GM19238 (cell line): ENCODE measurements at regions not wholly inside any gene's neighbourhood (a gene's known extent, or its start where the extent isn't known, plus 50 kb on each side); places are given as distances from the start of the nearest gene placed in this dataset.
"Not testable (repeated sequence)": the region's sequence is repeated elsewhere in the genome, so short reads cannot be mapped to it uniquely, and the experiment has no call there.

Source experiments
- DNase-seq: peaks from one replicate; pipeline ENCODE4 v3.0.0; 2011; ENCODE audit warnings: low spot score; ENCODE audit not compliant: insufficient read length

DNA sequence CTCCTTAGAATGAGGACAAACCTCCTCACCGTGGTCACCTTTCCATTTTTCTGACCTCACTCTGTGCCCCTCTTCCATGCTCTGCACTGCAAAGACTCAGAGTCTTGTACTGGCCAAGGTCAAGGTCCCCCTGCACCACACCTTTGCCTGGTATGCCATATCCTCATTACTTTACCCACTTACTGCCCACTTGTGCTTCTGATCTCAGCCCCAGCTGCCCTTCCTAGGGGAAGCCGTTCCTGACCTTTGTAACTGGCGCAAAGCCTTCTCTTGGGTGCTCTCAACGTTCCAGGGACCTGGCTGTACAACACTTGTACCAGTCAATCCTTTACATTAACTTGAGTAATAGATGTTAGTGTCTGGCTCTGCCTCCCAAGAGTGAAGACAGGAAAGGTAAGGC lies 256.0 kb downstream of the SV2B start:
- no peak for DNase-seq

DNA sequence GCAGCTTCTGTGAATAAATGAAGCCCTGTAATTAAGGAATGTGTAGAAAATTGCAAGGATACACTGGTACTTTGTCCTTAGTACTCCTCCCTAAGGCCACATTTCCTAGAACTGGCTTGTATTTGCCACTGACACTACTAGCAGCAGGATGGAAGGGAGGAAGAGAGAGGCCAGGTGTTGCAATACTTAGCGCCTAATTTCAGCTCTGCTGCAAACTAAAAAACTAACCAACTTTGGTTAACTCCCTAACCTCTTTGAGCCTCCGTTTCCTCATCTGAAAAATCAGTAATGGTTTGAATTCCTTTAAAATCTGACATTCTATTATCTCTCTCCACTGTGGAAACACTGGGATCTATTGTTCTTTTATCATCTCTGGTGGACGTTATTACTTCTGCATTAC lies 257.0 kb downstream of the SV2B start:
- DNase-seq: no peak

DNA sequence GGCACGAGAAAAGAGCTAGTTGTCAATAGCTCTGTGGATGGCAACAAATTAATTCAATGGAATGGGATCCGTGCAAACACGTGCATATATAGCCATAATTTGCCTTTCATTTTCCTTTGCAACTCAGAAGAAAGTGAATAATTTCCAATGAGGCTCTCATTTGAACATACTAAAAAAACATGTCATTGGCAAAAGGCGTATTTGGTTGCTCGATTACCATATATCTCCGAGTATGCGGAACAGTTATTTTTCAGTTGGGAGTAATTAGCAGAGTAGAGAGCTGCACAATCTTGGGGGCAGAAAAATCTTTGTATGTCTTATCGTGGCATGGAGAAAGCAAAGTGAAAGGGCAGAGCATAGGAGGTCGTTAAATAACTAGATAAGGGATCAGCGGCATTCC lies 257.4 kb downstream of the SV2B start:
- DNase-seq: no peak

DNA sequence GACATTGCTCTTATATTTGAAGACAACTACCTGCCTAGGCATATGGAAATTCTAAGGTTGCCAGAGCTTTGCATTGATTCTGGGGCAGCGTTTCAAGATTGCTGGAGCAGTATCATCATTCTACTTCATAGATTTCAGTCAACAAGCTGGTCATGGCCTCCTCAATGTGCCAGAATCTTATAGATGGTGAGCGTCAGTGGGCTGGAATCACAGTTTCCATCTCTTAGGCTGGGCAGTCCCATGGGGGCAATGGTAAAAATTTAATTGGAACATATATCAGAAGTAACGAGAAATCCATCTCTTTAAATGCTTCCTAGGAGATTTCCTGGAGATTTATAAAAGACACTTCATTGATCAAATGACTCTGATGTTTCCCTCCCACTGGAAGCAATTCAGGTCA lies 258.3 kb downstream of the SV2B start:
- no peak for DNase-seq

DNA sequence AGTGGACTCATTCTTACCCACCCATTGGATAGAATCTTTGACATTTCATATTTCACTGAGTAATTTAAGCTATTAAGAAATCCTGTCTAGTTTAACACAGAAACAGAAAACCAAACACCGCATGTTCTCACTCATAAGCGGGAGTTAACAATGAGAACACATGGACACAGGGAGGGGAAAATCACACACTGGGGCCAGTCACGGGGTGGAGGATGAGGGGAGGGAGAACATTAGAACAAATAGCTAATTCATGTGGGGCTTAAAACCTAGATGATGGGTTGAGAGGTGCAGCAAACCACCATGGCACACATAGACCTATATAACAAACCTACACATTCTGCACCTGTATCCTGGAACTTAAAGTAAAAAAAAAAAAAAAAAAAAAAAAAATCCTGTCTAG lies 261.6 kb downstream of the SV2B start:
- DNase-seq: not testable (repeated sequence)

DNA sequence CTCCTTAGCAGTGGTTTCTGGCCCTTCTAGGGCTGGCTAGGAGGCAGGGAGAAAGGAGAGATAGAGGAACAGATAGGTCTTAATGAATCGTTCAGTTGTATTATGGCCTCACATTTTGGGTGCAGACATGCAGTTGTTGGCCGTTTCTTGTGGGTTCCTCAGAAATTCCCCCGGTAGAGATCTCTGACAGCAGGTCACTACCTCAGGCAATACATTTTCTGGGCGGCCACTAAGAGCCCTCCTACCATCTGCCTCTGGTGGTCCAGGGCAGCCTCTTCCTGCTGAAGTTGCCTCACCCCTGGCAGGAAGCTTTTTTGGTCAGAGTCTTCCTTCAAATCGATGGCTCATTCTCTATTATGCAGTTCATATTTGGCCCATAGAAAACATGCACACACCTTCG lies 266.1 kb downstream of the SV2B start:
- no peak for DNase-seq

DNA sequence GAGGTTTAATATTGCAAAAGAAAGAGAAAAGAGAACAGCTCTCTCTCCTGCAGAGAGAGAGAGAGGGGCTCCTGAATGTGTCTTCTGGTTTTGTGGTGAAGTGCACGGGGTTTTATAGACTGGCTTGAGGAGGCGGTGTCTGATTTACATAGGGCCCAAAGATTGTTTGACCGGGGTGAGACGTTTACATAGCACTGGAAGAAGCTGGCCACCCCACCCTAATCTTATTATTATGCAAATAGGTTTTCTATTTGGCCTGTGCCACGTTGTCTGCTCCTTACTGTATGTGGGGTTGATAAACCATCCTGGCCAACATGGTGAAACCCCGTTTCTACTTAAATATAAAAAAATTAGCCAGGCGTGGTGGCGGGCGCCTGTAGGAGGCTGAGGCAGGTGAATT lies 268.6 kb downstream of the SV2B start:
- no peak for DNase-seq

DNA sequence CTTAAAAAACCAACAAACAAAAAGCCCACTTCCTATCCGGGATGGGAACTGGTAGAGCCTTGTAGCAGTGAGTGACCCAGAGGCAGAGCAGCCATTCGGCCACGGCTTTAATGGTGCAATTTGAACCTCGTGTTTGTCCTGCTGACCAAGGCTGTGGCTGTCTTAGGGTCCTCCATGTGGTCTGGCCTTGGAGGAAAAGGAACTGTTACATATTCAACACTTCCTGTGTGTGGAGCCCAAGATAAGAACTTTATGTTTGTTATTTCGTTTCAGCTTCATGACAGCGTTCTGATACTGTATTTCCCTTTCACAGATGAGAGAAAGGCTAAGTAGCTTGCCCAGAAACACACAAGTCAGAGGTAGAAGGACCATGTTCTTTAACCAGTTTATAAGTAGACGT lies 269.8 kb downstream of the SV2B start:
- DNase-seq: no peak

DNA sequence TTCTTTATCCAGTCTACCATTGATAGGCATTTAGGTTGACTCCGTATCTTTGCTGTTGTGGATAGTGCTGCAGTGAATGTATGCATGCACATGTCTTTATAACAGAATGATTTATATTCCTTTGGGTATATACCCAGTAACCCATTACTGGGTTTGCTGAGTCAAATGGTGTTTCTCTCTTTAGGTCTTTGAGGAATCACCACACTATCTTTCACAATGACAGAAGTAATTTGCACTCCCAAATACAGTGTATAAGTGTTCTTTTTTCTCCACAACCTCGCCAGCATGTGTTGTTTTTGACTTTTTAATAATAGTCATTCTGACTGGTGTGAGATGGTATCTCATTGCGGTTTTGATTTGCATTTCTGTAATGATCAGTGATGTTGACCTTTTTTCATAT lies 271.3 kb downstream of the SV2B start:
- not testable (repeated sequence) for DNase-seq

DNA sequence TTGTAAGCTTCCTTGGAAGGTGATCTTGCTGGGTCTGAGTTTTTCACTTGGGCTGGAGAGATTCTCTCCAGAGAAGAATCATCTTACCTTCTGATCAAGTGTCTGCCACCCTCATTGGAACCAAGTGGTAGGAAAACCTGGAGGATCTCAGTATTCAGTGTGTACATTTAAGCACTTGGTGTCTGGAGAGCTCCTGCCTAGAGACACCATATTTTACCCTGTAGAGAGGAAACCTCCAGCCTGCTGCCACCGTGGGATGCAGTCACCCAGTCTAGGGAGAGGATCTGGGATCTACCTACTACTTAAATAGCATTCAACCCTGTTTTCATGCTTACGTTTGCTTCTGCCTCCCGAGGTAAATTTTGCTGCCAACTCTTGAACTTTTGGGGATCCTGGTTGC lies 274.3 kb downstream of the SV2B start:
- DNase-seq: no peak

DNA sequence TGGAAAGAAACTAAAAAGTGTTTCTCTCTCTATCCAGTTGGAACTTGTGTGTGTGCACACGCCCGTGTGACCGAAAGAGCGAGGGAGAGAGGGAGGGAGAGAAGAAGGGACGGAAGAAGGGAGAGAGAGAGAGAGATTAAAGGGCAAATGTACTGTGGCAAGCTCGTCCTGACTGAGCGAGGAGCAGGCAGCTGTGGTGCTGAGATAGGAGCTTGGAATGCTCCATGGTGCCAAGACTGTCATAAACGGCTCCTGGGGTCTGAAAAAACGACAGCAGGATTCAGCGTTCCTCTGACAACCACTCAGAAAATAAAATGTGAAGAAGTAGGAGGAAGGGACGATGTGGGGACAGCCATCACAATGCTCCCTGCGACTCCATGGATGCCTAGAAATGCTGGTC lies 276.0 kb downstream of the SV2B start:
- no peak for DNase-seq

DNA sequence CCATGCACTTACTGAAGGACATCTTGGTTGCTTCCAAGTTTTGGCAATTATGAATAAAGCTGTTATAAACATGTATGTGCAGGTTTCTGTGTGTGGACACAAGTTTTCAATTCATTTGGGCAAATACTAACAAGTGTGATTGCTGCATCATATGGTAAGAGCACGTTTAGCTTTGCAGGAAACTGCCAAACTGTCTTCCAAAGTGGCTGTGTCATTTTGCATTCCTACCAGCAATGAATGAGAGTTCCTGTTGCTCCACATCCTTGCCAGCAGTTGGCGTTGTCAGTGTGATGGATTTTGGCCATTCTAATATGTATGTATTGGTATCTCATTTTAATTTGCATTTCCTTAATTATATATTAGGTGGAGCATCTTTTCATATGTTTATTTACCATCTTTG lies 280.1 kb downstream of the SV2B start:
- no peak for DNase-seq

DNA sequence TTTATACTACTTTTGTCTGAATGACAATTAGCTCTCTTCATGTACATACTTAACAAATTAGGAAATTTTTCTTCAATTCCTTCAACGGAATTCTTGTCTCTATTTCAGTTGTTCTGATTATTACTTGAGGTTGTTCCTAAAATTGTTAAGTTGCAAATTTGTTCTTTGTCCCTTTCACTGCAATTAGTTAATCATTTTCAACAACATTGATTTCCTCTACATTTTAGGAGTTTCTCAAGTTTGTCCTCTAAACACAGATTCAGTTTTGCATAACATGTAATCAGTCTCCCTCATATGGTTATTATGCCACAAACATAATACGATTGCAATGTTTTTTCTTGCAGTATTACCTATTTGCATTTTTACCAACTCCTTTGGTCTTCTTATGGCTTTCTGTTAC lies 283.5 kb downstream of the SV2B start:
- DNase-seq: no peak

DNA sequence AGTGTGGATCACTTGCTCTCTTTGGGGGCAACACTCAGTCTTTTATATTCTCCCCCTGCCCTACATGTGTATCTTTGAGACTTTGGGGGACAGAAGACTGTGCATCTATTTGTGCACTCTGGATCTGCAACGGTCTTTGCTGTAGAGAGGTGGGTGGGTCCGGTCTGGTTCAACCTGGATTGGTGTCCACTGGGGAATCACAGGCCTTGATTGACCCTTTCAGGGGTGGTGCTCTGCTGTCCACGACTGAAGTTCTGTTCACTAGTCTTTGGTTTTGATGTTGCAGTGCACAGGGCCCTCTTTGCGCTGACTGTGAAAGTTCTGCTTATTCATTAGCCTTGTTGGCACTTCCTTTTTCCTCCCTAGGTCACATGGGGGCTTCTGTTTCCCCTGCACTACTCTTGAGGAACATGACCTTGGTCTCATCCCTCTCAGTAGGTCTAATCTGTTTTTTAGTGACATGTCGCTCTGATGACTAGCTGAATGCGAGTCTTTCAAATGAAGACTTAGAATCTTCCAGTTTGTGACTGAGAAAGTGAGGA lies 284.2 kb downstream of the SV2B start:
- no peak for DNase-seq

DNA sequence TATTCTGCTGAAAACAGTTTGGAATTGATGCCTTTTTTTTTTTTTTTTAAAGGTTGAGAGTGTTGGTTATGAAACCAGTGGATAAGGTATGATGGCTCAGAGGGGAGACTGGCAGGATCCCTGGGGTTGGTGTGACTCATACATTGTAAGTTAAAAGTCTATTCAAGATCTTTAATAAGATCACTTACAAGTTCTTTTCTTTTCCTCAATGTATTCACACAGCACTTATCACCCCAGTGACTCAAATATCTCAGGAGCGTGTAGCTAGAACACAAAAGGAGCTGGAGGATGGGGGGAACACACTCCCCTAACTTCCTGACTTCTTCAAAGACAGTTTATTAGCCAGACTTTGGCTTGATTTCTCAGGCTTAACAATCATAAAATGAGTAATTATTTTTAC lies 285.3 kb downstream of the SV2B start:
- DNase-seq: no peak

DNA sequence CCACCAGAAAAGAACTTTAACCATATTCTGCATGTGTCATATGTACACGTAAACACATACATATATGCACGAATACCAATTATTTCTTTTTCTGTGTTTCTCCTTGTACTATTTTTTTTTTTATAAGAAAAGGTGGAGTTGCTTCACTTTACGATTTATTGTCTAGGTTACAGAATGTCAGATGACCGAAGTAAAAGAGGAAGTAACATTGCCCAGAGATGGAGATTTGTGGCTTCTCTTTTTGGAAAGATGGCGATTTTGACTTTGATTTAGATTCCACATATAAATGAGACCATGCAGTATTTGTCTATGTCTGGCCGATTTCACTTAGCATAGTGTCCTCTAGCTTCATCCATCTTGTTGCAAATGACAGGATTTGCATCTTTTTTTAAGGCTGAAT lies 293.1 kb downstream of the SV2B start:
- DNase-seq: no peak

DNA sequence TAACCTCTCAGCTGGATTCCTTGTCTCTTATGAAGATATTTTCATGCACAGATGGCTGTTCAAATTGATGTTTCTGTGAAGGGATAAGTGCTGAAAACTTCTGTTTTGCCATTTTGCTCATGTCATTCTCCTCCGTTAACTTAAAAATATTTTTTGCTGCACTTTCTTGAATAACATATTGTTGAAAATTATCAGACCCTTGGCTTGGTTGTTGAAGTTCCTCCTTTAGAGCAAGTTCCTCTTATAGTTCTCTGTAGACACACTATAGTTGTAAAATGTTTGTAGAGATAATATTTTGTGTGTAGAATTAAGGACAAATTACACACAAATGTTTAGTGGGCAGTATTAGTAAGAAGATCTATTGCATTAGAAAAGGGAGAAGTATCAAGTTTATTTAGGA lies 300.4 kb downstream of the SV2B start:
- no peak for DNase-seq

DNA sequence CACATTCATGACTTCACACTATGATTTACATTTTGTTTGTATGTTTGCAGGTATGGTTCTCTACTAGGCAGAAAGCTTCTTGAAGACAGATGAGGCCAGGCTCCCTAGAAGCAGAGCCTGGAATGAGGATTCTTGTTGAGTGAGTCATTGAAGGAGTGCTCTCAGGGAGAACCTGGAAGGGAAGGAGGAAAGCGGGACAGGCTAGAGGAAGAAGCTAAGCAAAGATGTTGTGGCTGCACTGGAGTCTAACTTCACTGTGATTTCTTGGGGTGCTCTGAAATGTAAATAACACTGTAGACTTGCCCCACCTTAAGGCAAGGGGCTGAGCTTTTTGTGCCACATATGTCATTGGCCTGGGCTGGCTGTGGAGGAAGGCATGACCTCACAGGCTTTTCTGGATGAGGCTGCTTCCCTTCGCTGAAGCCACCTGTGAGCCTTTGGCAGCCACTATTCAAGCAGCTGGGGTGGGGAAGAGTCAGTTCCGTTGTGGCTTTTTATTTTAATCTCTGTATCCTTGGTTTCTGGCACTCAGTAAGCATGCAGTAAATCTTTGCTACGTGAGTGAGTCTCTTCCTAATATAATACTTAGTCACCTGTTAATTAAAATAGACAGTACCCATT lies 307.3 kb downstream of the SV2B start:
- peak; percentile 10 for DNase-seq

DNA sequence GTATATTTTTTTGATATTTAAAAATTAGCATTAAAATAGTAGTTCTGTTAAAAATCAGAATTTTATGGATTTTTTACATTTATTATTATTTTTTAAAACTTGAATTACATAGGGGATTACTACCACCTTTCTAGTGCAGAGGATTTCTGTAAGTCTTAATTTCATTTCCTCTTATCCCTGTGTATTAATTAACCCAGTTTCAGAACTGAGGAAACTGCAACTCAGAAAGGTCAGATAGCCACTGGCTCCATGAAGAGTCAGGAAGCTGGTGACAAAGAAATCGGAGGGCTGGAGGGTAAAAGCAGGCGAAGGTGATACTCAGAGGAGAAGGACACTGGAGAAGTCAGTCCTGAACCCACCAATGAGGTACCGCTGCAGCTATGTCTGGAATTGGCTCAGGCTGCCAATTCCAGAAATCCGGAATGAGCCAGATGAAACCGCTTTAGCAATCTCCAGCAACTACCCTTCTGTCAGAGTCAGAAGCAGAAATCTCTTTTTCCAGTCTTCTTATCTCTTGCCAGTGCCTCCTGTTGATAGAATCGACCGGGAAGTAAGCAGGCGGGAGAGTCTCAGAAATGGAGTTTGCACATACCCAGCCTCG lies 308.5 kb downstream of the SV2B start:
- no peak for DNase-seq

DNA sequence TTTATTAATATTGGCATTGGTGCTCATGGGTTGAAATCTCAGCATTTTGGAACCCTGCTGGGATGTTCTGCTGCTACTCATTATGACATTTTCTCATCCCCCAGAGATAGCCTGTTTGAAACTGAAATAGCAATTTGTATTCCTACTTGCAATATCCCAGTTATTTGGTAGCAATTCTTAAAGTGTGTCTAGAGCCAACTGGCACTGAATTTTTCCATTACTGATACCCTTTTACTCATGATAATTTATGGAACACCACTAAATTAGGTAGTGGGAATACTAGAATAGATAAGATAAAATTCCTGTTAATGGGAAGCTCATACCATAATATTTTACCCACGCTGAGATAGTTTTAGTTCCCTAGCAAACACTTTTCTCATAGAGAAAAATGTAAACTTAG lies 309.3 kb downstream of the SV2B start:
- DNase-seq: no peak

DNA sequence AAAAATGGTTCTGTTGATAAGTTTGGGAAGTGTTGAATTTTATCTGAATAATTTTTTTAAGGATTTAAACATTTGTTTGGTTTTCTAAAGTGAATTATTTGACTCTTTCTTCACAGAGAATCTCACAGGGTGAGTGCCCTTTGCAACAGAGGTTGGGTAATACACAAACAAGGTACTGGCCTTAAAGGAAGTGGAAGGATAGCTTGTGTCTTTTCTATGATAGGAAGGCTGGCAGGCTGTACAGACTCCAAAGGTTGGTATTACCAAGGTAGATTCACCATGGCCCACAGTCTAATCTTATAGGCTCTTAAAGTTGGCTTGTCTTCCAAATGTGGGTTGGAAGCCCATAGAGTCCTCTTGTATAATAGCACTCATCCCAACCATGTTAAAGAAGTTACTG lies 311.5 kb downstream of the SV2B start:
- DNase-seq: no peak

DNA sequence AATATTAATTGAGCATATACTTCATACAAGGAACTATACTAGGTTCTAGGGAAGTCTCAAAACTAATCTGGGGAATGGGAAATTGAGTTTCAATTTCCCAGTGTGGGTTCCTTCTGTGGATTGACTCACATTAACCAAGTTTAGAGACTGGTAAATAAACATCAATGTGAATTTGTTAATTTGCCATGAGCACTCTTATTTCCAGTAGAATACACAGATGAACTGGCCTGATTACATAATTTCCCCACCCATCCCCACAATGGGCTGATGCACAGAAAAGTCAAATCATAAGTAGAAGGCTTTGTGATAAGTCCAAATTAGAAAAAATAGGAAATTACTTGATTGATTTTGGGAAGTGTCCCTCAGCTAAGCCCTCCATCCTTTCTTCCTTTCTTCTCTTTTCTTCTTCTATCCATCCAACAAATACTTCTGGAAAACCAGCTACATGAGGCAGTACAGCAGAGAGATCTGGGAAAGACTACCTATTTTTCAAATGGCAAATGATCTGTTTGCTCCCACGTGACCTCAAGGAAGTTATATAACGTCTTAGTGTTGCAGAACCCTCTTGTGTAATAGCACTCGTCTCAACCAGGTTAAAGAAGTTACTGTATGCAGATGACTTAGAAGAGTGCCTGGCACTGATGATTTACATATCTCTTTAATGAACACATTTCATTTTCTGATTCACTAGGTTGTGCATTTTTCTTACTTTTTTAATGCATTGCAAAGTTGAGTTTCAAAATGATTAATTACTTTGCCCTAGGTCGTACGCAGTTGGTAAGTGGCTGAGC lies 312.3 kb downstream of the SV2B start:
- DNase-seq: no peak

DNA sequence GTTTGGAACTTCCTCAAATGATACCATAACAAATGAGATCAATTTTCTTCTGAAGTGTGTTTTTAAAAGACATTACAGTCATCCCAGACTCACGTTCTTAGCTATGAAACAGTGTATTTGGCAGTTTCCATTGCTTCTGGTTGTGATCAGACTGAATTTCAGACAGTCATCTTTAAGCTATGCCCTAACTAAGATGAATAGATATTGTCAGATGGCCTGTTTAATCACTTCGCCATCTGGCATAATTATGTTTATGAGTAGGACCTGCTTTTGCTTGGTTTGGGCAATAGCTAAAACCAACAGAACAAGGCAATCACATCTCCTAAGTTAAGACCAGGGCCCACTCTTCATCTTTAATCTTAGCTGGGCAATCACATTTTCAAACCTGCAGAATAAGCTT lies 313.1 kb downstream of the SV2B start:
- no peak for DNase-seq
